ENCODE measurements at regions not wholly inside any gene's neighbourhood (a gene's known extent, or its start where the extent isn't known, plus 50 kb on each side); places are given as distances from the start of the nearest gene placed in this dataset.
"Not testable (repeated sequence)": the region's sequence is repeated elsewhere in the genome, so short reads cannot be mapped to it uniquely, and the experiment has no call there.

DNA sequence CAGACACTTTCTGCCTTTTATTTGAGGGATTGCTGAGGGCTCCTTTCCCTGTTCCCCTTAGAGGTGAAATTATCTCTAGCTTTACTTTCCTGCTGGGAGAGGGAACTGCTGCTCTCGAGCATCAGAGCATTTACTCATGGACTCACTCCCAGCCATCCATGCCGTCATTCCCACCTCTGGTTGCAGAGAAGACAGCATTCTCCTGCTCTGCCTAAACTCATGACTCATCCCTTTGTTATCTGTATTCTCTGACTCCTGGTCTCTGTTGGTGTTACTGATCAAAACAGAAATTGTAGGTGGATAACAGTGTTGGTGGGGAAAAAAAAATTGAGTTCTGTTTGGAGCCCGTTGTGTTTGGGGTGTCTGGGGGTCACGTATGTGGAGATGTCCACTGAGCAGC, 159.3 kb downstream of the TTC8 start:
- DNase-seq (ENCODE audit: low spot score) = no peak

DNA sequence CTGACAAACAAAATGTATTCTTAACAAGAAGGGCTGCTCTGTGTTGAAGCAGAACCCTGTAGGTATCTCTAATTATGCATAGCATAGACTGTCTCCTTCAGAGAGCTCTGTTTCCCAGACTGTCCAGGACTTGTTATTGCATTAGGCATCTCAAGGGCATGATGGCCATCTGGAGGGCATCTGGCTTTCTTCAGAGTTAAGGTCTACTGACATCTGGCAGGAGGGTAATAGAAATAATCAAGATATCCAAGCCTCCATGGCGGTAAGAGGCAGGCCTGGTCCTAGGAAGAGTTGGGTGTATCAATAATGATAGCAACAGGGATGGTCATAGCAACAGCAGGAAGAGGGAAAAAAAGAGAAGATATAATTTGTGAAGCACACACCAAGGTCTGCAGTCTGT, 161.2 kb downstream of the TTC8 start:
- DNase-seq (ENCODE audit: low spot score) = no peak

DNA sequence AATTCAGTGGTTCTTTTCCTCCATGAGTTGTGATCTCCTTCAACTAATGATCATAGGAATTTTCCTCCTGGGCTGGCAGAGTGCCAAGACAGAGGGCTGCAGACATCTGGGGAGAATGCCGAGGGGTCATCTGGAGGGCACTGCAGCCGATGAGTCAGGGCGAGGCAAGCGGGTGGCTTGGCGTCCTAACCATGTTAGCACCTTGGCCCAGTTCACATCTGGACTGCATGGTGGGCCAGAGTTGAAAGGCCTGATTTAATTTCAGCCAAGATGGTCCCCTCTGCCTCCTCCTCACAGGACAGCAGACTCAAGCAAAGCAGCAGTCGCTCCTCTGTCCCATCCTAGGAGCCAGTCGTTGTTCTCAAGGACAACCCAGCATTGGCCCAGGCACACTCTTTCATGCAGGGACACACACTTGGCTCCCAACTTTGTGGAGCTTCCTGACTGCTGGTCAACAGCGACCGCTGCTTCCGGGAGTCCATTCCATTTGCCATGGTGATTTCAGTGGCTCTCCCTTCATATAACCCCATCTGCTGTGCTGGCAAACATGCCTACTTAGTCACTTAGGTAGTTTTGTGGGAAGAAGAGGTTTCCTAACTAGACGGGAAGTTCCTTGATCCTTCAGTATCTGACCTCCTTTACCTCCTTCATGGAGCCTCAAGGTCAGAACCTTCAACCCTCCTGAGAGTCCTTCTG, 161.8 kb downstream of the TTC8 start:
- no peak for DNase-seq (ENCODE audit: low spot score)

DNA sequence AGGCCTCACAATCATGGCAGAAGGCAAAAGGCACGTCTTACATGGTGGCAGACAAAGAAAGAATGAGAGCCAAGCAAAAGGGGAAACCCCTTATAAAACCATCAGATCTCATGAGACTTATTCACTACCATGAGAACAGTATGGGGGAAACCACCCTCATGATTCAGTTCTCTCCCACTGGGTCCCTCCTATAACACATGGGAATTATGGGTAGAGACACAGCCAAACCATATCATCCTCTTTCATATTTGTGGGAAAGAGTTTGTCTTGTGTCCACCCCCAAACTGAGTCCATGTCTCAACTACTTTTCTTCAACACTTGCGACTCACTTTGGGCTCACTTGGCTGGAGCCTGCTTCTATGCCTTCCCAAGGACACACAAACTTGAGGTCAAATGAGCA, 162.5 kb downstream of the TTC8 start:
- DNase-seq (ENCODE audit: low spot score) = not testable (repeated sequence)

DNA sequence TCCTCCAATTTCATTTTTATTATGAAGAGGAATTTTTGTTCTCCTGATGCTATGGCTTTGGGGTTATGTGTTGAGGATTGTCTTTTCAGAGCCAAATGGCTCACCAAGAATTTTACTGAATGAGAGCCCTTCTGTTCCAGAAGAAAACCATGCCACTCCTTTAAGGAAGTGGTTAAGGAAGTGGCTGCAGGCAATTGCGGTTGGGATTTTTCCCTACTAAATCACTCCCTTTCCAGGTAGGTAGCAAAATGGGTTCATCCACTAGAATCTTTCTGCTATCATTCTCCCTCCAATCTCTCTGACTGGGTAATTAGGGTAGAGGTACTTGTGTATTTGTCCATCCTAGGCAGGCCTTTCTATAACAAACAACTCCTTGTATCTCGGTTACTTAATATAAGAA, 163.1 kb downstream of the TTC8 start:
- DNase-seq (ENCODE audit: low spot score) = no peak

DNA sequence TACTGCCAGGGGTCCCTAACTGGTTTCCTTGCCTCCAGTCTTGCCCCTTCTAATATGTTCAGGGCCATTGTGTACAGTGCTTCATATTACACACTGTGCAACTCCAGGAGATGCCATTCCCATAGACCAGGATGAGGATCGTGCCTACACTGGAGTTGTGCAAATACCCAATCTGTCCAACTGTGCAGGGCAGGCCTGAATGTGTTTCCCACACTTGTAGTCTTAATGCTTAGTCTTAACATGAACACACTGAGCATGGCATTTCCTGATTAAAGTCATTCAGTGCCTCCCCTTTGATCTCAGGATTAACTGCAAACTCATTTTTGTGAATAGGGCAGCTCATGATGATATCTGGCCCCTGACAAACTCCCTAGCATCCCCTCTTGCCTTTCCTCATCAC, 165.5 kb downstream of the TTC8 start:
- no peak for DNase-seq (ENCODE audit: low spot score)

DNA sequence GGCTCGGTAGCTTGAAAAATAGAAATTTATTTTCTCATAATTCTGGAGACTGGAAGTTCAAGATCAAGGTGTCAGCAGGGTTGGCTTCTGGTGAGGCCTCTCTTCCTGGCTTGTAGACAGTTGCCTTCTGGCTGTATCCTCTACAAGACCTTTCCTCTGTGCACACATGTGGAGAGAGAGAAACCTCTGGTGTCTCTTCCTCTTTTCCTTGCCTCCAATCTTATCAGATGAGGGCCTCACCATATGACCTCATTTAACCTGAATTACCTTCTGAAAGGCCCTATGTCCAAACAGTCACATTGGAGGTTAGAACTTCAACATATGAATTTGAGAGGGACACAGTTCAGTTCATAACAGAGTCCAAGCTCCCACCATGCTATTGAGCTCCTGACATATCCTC, 166.4 kb downstream of the TTC8 start:
- DNase-seq (ENCODE audit: low spot score) = no peak

DNA sequence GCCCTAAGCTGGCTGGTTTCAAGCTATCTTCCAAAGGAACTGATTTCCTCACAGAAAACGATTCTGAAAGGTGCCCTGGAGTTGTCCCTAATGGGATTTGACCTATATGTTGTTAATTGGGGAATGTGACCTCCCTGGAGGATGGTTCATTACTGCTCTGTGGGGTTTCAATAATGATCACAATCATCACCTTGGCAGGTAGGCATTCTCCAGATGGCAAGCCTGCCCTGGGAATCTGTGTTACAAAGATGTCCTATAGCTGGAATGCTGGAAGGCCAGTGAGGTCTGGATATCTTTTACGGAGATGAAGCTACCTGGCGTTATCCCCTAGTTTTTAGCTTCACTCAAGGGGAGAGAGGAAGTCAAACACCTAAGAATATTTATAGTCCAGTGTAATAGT, 167.6 kb downstream of the TTC8 start:
- DNase-seq (ENCODE audit: low spot score) = no peak

DNA sequence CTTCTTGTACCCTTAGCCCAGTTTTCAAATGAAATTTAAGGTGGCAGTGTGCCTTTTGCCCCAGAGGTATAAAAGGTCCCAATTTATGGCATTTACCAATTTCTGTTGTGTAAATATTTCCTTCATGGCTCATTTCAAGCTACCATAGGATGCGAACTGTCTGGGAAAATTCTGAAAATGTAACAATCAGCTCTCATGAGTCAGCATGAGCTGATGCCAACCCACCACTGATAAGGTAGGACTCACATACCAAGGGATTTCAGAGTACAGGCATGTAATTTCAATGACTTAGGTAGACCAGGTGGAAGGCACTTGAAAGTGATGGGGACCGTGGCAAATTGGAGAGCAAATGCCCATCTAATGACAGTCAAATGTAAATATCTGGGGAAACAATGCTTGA, 169.5 kb downstream of the TTC8 start:
- no peak for DNase-seq (ENCODE audit: low spot score)

DNA sequence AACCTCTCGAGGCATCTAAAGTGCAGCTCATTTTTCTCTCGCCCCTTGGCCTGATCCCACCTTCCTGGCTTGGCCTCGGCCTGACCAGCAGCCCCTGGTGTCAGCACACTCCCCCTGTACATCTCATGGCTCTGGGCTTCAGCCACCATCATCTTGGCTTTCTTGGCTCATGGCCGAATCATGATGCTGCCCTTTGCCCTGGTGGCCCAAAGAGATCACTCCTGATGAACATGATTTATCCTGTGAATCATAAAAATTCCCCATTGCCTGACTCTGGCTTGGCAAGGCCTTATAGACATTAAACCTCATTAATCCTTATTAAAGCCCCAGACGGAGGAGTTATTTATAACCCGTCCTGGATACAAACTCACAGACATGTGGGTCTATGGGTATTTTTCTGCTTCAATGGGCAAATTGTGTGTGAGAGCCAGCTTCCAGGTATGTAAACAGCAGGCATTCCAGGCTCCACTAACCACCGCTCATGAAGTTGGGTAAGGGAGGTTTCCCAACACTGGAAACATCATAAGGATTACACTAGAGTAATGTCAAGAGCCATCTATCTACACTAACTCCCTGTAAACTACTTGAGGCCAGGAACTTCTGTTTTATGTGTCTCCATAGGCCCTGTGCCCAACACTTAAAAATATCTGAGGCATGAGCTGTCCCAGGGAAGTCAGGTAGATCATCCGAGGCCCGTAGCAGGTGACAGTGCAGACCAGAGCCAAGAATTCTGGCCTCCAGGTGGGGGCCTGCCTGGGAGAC, 171.2 kb downstream of the TTC8 start:
- DNase-seq (ENCODE audit: low spot score) = no peak

DNA sequence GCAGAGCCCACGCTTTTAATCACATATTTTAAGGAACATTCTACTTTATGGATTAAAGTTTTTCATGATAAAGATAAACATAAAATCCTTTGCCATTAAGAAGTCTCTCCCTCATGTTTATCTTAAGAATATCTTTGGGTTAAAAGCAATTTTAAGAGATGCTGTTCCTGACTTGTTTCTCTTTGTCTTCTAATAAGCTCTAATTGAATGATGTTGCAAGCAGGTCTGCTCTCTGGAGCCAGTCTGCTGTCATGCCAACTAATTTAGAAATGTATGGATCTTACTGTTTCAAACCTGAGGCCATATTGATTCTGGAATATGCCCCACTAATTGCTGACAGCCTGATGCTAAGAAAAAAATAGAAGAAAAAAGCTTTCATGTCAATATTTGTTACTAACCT, 173.6 kb downstream of the TTC8 start:
- no peak for DNase-seq (ENCODE audit: low spot score)

DNA sequence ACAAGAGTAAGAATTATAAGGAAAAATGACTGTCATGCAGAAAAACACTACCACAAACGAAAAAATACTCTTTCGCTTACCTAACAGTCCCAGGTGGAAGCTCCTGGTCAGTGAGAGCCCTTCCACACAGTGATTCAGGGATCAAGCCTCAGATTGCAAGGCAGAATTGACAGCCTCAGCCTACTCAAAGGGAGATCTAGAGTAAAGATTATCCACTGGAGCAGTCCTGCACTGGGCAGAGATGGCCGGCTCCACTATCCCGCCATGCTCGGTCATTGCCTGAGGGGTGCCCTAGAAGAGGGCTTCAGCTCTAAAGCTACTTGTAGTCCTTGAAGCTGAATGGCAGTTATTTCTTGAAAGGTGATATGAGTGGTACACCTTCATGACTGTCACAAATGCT, 174.7 kb downstream of the TTC8 start:
- no peak for DNase-seq (ENCODE audit: low spot score)

DNA sequence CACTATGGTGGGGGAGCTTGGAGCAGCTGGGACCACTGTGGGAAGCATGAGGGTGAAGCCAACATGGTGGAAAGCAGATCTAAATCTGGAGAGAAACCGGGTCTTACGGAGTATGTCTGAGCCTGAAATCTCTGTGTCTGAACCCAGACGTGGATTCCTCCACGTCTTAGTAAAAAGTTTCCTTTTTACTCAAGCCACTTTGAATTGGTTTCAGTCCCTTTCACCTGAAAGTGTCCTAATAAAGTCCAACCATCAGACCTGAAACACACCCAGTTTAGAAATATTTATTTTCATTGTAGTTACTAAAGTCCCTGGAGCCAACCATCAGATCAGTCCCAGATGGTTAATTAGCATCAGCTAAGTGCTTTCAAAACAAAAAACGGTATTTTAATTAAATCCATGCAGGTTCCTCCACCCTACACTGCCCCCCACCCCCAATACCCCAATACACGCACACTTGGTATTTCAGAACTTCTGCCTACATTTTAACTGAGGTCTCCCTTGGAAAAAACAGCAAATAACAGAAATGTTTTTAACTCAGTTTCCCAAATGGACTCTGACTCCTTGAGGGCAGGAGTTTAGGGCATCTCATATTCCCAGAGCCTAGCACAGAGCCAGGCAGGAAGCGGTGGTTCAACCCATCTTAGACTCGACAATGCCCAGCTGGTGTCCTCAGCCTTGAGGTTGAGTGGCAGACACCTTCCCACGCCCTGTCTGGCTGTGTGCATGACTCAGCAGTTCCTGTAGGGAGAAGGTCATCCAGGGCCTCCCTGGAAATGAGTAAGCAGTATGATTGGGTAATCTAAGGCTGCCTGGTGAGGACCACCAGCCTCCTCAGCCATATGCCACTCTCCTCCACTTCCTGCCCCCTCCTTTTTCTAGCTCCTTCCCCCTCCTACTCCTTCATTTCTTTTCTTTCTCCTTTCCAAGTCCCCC, 175.8 kb downstream of the TTC8 start:
- no peak for DNase-seq (ENCODE audit: low spot score)

DNA sequence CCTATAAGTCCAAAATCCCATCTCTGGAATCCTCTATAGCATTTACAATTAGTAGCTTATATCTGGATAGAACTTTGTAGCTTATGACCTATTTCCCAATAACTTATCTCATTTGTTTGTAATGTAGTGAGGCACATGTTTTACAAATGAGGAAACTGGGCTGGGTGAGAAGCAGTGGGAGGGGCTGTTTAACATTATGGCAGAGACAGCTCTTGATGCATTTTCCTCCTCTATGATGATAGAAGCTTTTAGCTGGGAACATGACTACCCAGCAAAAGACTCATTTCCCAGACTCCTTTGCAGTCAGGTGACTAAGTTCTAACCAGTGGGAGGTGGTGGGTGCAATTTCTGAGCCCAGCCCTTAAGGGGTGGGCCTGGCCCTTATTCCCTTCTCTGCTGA, 179.7 kb downstream of the TTC8 start:
- DNase-seq (ENCODE audit: low spot score) = no peak

DNA sequence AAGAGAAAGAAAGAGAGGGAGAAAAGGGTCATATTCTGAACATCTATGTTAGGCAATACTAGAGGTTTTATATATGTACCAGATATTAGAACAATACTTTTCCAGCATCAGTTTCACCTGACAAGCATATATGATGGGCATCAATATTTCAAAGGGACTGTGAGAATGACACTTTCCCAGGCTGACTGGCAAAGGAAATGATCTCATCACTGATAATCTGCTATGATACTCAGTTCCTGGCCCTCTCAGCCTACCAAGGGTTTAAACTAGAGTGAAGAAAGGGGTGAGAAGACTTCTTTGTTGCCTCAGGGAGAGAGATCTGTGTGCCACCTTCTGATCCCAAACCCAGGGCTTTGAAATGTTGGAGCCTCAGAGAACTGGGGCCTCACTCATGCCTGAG, 183.5 kb downstream of the TTC8 start:
- no peak for DNase-seq (ENCODE audit: low spot score)

DNA sequence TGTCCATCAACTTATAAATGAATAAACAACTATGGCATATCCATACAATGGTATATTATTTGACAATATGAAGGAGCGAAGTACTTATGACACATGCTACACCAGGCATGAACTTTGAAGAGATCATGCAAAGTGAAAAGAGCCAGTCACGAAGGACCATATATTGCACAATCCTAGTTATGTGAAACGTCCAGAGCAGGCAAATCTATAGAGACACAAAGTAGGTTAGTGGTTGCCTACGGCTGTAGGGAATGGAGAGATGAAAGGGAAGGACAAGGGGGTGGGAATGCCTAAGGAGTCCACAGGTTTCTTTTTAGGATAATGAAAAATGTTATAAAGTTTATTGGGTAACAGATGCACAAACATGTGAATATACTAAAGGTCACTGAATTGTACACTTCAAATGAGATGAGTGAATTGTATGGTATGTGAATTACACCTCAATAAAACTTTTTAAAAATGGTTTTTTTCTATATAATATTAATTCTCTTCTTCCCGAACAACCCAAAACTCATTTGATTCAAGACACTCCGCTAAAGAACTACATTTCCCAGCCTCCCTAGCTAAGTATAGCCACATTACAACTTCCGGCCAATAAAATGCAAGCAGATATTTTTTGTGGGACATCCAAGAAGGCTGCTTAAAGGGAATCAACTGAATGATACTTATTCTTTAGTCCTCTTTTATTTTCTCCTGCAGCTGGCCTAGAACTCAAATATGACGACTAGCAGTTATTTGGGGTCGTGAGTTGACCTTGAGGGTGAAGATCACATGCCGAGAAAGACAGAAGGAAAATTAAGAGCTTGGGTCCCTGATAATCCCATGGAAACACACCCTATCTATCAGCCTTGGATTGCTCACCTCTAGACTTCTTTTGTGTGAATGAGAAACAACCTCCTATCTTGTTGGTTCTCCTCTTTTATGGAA, 187.2 kb downstream of the TTC8 start:
- DNase-seq (ENCODE audit: low spot score) = no peak

DNA sequence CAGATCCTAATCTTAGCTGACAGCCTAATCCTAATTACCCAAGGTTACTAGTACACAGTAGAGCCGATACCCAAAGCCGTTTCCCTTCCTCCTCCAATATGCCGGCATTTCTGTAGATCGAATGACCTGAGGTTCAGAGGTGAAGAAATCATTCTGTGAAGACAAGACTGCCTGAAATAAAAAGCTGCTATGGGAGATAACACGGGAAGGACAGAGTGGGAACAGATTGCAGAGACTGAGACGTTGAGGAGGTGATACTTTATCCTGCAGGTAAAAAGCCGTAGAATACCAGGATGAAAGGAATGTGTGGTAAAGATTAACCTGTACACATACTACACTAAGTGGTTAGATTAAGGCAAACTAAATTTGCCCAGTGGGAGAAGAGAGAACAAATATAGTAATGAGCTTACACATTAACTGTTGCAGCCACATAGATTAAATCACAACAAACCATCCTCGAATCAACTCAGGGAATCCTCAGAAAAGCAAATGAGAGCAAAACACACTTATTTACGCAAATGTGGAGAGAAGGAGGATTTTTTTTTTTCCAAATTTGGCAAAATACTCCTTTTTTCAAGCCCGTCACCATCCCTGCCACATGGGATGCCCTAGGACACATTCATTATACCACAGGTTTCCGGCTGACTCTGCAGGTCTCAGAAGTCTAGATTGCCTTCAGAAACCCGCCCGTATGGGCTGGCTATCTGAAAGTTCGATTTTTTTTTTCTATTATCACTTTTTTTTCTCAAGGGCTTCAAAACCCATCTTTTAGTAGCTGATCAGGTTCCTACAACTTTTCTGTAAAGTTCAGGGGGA, 188.0 kb downstream of the TTC8 start:
- no peak for DNase-seq (ENCODE audit: low spot score)

DNA sequence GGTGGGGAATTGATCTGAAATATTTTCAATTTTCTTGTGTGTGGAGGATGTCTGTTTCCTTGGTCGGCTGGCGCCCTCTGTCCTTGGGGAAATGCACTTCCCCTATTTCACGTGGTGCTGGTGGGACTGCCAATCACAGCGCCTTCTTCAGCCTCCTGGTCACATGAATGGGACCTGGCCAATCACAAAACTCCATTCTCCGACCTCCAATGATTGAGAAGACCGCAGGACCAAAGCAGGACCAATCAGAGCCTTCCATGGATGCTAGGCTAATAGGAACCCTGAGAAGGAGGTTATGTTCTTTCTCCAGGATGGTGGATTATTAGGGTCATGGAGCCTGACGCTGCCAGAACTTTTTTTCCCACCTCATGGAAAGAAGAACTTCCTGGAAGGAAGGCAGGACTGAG, 188.7 kb downstream of the TTC8 start:
- no peak for DNase-seq (ENCODE audit: low spot score)

DNA sequence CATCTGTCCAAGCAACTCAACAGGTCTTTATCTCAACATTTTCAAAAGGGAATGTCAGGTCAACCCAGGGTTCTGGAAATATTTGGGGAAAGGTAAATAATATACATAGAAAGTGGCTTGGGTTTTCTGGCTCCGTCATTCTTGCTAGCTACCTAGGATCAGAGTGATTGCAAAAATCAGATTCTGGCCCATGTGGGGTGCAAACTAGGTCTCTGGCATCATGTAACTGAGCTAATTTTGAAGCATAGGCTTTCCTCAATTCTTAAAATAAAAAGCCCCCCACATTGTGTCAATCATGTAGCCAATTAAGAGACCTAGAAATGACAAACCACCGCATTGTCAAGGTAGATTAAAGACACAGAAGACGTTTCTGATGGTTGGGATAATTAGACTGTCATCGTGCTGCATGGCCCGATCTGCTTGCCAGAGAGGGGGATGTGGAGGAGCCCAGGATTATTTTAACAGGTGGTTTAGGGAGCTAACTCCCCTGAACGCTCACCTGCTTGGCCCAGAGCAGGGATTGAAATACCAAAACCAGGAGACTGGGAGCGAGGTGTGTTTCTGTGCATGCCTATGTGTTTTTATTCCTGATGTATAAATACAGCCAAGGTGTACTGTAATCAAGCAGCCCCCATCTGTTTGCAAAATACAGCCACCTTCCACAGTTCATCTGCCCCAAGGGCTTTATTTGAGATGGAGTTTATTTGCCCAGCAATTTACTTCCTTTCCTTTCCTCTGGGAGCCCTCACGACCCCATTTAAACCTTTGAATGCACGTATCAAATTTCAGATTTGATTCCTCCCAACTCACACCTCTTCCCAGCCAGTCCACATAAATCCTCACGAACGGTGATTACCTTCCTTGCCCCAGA, 189.5 kb downstream of the TTC8 start:
- no peak for DNase-seq (ENCODE audit: low spot score)
